Small intestine (tissue), 7 donors: ENCODE measurements at regions not wholly inside any gene's neighbourhood (a gene's known extent, or its start where the extent isn't known, plus 50 kb on each side); places are given as distances from the start of the nearest gene placed in this dataset.

ENCODE experiments used
- DNase-seq, 2 donors: peaks; one replicate each; pipeline versions ENCODE4 v3.0.0 to v3.0.0-alpha.2; 2013
- FAIRE-seq: peaks from 2 replicates; lab custom pipeline; 2012; peaks lifted over from hg19 to GRCh38; lab: Jason Lieb, UNC
- H3K27ac ChIP-seq, 3 donors: one replicate each; pipeline ENCODE4 v1.5.1; 2013; ENCODE audit warnings: low read length in 2 of 3, mild to moderate bottlenecking in 2 of 3, control low read depth in 1 of 3, inconsistent platforms in 1 of 3, low read depth in 1 of 3, moderate library complexity in 1 of 3
- H3K27me3 ChIP-seq, 3 donors: one replicate each; pipeline ENCODE4 v1.6.1; 2013; ENCODE audit warnings: low read length in 3 of 3, inconsistent platforms in 1 of 3; ENCODE audit not compliant: control insufficient read depth in 3 of 3, insufficient read depth in 3 of 3
- H3K36me3 ChIP-seq, 3 donors: one replicate each; pipeline ENCODE4 v1.6.1; 2013; ENCODE audit warnings: low read length in 3 of 3, inconsistent platforms in 1 of 3, low read depth in 1 of 3, mild to moderate bottlenecking in 1 of 3, moderate library complexity in 1 of 3; ENCODE audit not compliant: control insufficient read depth in 3 of 3, insufficient read depth in 2 of 3
- H3K4me1 ChIP-seq, 3 donors: one replicate each; pipeline ENCODE4 v1.6.1; 2013; ENCODE audit warnings: low read length in 2 of 3, inconsistent platforms in 1 of 3, low read depth in 1 of 3, mild to moderate bottlenecking in 1 of 3, moderate library complexity in 1 of 3; ENCODE audit not compliant: control insufficient read depth in 3 of 3, insufficient read depth in 2 of 3
- H3K4me3 ChIP-seq, 3 donors: one replicate each; pipeline ENCODE4 v1.5.1; 2013; ENCODE audit warnings: low read length in 3 of 3, control low read depth in 1 of 3, inconsistent platforms in 1 of 3, low read depth in 1 of 3, mild to moderate bottlenecking in 1 of 3, moderate library complexity in 1 of 3
- H3K9me3 ChIP-seq, 2 donors: one replicate each; pipeline ENCODE4 v1.6.1; 2013; ENCODE audit warnings: low read depth in 1 of 2, low read length in 1 of 2; ENCODE audit not compliant: control insufficient read depth in 2 of 2, insufficient read depth in 1 of 2
- WGBS, 3 donors: extraction: QIAGEN DNeasy Blood & Tissue Kit; methylation state at CpG; one replicate each; pipeline ENCODE4 v1.1.7; 2013; 5-methylcytosine and 5-hydroxymethylcytosine counted together
- donor health status: healthy with polysubstance abuse.
- donor health status: control.
- donor health status: control.
- donor health status: Bipolar disorder and iron deficiency.
- donor health status: healthy.

DNA sequence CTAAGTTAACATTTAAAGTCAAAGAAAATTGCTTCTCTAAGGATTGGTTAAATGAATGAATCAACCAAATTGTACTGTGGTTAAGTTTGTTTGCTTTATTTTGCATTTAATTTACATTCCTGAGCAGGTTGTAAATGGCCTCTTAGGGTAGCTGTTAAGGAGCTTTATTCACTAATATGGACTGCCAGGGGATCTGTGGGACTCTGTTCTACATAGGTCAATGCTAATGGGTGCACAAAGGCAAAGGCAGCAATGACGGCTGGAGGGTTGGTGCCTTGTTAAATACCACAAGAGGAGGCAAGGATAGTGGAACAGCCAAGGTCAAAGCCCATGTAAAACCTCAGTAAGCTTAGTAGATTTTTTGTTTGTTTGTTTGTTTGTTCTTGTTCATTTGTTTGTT lies 89.3 kb upstream of the P2RY1 start:
- Histone ChIP-seq H3K27ac (no peak overlapping the region), H3K4me1 (no peaks in the 10 kb centered on the region), H3K4me3 (no peak overlapping the region), H3K36me3 (no peaks in the 10 kb centered on the region), H3K9me3 (no peaks in the 10 kb centered on the region), H3K27me3 (no peaks in the 10 kb centered on the region)
- FAIRE-seq: no peak
- no peak for DNase-seq
- 87 to 93% (median 90%) methylated on average over 1 of the region's 1 CpG for WGBS, 3 donors

GRCh38 chr3:152754303-152754702 lies 80.6 kb upstream of the P2RY1 start:
- WGBS, 3 donors: 79 to 83% (median 80%) methylated on average over 2 of the region's 2 CpGs
- no peaks in the 10 kb centered on the region for H3K36me3 ChIP-seq
- DNase-seq (no peak), FAIRE-seq (no peak)
- H3K27me3 ChIP-seq: no peaks in the 10 kb centered on the region
- H3K4me3 ChIP-seq: no peak overlapping the region
- no peaks in the 10 kb centered on the region for H3K9me3 ChIP-seq
- no peaks in the 10 kb centered on the region for H3K4me1 ChIP-seq
- no peak overlapping the region for H3K27ac ChIP-seq

DNA sequence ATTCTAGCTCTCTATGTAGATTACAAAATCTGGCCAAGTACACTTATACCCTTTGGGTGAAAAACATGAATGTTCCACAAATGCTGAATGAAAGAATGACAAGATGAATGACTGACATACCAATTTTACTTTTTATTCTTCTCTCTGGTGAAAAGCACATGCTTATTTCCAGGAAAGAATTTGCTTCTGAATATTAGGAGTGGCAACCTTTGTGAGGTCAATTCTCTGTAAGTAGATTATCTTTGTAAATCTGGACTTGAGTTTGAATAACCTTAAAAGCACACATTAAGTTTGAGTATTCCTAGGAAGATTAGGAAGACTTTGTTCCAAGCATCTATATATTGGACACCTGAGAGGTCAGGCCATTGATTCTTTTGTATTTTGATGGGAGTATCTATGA lies 78.1 kb upstream of the P2RY1 start:
- H3K9me3 ChIP-seq: no peaks in the 10 kb centered on the region
- FAIRE-seq: no peak
- H3K4me1 ChIP-seq: no peaks in the 10 kb centered on the region
- H3K27ac ChIP-seq: no peak overlapping the region
- H3K4me3 ChIP-seq: no peak overlapping the region
- DNase-seq: no peak
- H3K36me3 ChIP-seq: no peaks in the 10 kb centered on the region
- no peaks in the 10 kb centered on the region for H3K27me3 ChIP-seq

DNA sequence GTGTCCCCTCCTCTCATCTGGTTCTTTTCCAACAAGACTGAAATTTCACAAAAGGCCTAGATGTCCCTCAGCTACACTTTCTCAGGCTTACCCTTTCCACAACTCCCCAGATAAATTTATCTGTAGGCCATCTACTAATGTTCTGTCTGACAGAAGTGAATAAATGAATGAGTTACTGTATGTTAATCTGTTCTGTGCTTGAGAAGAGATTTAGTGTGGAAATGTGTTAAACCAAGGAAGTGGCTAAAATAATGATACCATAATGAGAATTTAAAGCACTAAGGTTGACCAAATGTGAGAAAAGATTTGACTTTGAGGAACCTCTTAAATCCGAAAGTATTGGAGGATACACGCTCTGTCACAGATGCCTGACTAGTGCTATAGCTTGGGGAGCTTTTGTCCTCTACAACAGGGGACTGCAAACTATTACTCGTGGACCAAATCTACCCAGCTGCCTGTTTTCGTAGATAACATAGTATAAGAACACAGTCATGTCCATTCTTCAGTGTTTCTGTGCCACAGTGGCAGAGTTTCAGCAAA lies 74.8 kb upstream of the P2RY1 start:
- Histone ChIP-seq H3K4me1 (no peaks in the 10 kb centered on the region), H3K27me3 (no peaks in the 10 kb centered on the region), H3K36me3 (no peaks in the 10 kb centered on the region), H3K9me3 (peaks cover 0 to 6% of the 10 kb centered on the region in 2 donors), H3K27ac (no peak overlapping the region), H3K4me3 (no peak overlapping the region)
- FAIRE-seq: no peak
- WGBS, 3 donors: 81 to 85% (median 83%) methylated on average over 4 of the region's 4 CpGs
- DNase-seq: no peak

DNA sequence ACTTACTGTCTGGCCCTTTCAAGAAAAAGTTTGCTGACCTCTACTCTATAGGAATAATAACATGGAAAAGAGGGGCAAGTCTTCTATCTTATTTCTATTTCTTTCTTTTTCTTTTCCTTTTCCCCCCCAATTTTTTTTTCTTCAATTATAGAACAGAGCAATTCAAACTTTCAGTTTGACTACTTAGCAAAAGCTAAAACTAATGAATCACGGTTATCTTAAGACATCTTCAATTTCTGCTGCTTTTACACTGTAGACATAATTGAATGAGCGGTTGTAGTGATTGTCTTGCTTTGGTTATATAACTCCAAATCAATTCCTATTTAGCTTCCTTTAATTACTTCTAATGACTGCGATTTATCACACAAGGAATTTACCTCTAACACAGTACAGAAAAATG lies 74.3 kb upstream of the P2RY1 start:
- Histone ChIP-seq H3K36me3 (no peaks in the 10 kb centered on the region), H3K4me3 (no peak overlapping the region), H3K4me1 (no peaks in the 10 kb centered on the region), H3K27me3 (no peaks in the 10 kb centered on the region), H3K27ac (no peak overlapping the region), H3K9me3 (peaks cover 0 to 6% of the 10 kb centered on the region in 2 donors)
- WGBS, 3 donors: 84 to 91% (median 85%) methylated on average over 3 of the region's 3 CpGs
- no peak for DNase-seq
- FAIRE-seq: no peak

GRCh38 chr3:152768478-152768877 lies 66.5 kb upstream of the P2RY1 start:
- Histone ChIP-seq H3K9me3 (peaks cover 0 to 5% of the 10 kb centered on the region in 2 donors), H3K4me3 (no peak overlapping the region), H3K27me3 (no peaks in the 10 kb centered on the region), H3K36me3 (no peaks in the 10 kb centered on the region), H3K27ac (no peak overlapping the region), H3K4me1 (no peaks in the 10 kb centered on the region)
- DNase-seq (peak in 1 of 2 donors; percentile 9), FAIRE-seq (no peak)
- 47 to 69% (median 50%) methylated on average over 3 of the region's 3 CpGs for WGBS, 3 donors

DNA sequence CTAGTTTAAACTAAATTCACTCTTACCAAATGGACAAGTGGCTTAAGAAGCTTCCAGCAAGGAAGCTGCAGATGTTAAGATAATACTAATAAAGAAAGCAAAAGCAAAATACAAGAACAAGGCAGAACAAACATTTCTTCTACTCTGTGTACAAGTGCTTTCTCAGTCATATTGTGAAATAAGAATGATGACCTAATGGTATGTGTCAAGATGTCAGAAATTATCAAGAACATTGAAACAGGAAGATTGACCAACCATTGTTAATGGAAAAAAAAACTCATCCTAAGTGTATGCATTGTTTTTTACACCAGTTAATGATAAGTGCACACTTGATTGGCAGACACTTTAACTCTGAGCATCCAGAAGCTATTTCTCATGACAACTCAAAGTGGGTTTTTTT lies 65.4 kb upstream of the P2RY1 start:
- Histone ChIP-seq H3K4me3 (no peak overlapping the region), H3K9me3 (peaks cover 0 to 3% of the 10 kb centered on the region in 2 donors), H3K27me3 (no peaks in the 10 kb centered on the region), H3K27ac (no peak overlapping the region), H3K4me1 (no peaks in the 10 kb centered on the region), H3K36me3 (no peaks in the 10 kb centered on the region)
- FAIRE-seq (no peak), DNase-seq (peak in 1 of 2 donors; percentile 11)

- H3K36me3 ChIP-seq: no peaks in the 10 kb centered on the region
- no peak overlapping the region for H3K4me3 ChIP-seq
- H3K27ac ChIP-seq: no peak overlapping the region
- no peaks in the 10 kb centered on the region for H3K4me1 ChIP-seq
- H3K27me3 ChIP-seq: no peaks in the 10 kb centered on the region
- no peak for FAIRE-seq
- 65 to 86% (median 82%) methylated on average over 2 of the region's 2 CpGs for WGBS, 3 donors
- no peak for DNase-seq
- peaks cover 0 to 2% of the 10 kb centered on the region in 2 donors for H3K9me3 ChIP-seq
These were observed 64.6 kb upstream of the P2RY1 start for GRCh38 chr3:152770296-152770695.

- Histone ChIP-seq H3K4me1 (no peaks in the 10 kb centered on the region), H3K9me3 (no peaks in the 10 kb centered on the region), H3K27me3 (no peaks in the 10 kb centered on the region), H3K27ac (no peak overlapping the region), H3K4me3 (no peak overlapping the region), H3K36me3 (no peaks in the 10 kb centered on the region)
- FAIRE-seq (peak; percentile 83), DNase-seq (no peak)
- WGBS, 3 donors: 83 to 94% (median 91%) methylated on average over 1 of the region's 1 CpG
These were observed 63.8 kb upstream of the P2RY1 start for GRCh38 chr3:152771120-152771519.
